ENCODE measurements at regions not wholly inside any gene's neighbourhood (a gene's known extent, or its start where the extent isn't known, plus 50 kb on each side); places are given as distances from the start of the nearest gene placed in this dataset.
"Not testable (repeated sequence)": the region's sequence is repeated elsewhere in the genome, so short reads cannot be mapped to it uniquely, and the experiment has no call there.

- DNase-seq (ENCODE audit: low read depth), result no peak
- TF ChIP-seq CTCF (IDR thresholded peaks at IDR 0.05; ENCODE audit: control insufficient read depth, extremely low read depth, insufficient read depth), result no peak
- H3K4me3 ChIP-seq (ENCODE audit: low read depth, low read length), result no peak overlapping the region
These were observed 239.8 kb upstream of the ZEB2 start for GRCh38 chr2:144759746-144760145.

- DNase-seq (ENCODE audit: low read depth); H3K4me3 ChIP-seq (ENCODE audit: low read depth, low read length): not testable (repeated sequence)
These were observed 238.3 kb upstream of the ZEB2 start for GRCh38 chr2:144758196-144758595.

GRCh38 chr2:144753416-144753815 lies 233.5 kb upstream of the ZEB2 start:
- H3K4me3 ChIP-seq (ENCODE audit: low read depth, low read length), result no peak overlapping the region
- no peak for TF ChIP-seq CTCF (IDR thresholded peaks at IDR 0.05; ENCODE audit: control insufficient read depth, extremely low read depth, insufficient read depth)
- DNase-seq (ENCODE audit: low read depth), result no peak

DNA sequence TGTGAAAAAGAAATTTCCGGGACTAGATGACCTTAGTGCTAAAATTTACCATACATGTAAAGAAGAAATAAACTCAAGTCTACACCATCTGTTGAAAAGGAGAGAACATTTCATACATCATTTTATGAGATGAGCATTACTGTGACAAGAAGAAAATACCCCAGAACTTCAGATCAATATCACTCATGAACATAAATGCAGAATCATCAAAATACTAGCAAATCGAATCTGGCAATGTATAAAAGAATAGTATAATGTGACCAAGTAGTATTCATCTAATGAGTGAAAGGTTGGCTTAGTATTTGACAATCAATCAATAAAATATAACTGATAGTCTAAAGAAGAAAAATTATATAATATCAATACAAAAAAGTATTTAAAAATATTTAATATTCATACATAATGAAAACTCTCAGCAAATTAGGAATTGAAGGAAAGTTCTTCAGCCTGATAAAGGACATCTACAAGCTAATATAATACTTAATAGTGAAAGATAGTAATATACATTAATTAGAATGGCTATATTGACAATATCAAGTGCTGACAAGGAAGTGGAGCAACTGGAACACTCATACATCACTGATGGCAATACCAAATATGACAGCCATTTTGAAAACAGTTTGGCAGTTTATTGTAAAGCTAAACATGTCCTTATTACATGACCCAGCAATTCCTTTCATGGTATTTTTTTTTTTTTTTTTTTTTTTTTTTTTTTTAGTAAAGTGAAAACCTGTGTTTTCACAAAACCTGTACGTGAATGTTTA lies 231.4 kb upstream of the ZEB2 start:
- no peak overlapping the region for H3K4me3 ChIP-seq (ENCODE audit: low read depth, low read length)
- DNase-seq (ENCODE audit: low read depth), result no peak
- no peak for TF ChIP-seq CTCF (IDR thresholded peaks at IDR 0.05; ENCODE audit: control insufficient read depth, extremely low read depth, insufficient read depth)

DNA sequence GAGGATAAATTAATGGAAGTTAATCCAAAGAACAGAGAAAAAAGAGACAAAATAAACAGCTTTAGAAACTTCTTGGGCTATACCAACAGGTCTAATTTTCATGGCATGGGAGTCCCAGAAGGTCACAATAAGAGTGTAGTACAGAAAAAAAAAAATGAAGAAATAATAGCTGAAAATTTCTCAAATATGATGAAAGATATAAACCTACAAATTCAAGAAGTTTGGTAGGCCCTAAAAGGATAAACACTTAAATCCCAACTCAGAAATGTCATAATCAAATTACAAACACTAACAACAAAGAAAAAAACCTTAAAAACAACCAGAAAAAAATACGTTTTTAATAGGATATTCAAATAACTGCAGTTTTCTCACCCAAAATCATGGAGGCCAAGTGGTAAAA lies 229.3 kb upstream of the ZEB2 start:
- H3K4me3 ChIP-seq (ENCODE audit: low read depth, low read length), result no peak overlapping the region
- DNase-seq (ENCODE audit: low read depth), result no peak
- TF ChIP-seq CTCF (IDR thresholded peaks at IDR 0.05; ENCODE audit: control insufficient read depth, extremely low read depth, insufficient read depth), result no peak

GRCh38 chr2:144748443-144748842 lies 228.5 kb upstream of the ZEB2 start:
- H3K4me3 ChIP-seq (ENCODE audit: low read depth, low read length), result no peak overlapping the region
- TF ChIP-seq CTCF (IDR thresholded peaks at IDR 0.05; ENCODE audit: control insufficient read depth, extremely low read depth, insufficient read depth), result no peak
- DNase-seq (ENCODE audit: low read depth), result no peak

DNA sequence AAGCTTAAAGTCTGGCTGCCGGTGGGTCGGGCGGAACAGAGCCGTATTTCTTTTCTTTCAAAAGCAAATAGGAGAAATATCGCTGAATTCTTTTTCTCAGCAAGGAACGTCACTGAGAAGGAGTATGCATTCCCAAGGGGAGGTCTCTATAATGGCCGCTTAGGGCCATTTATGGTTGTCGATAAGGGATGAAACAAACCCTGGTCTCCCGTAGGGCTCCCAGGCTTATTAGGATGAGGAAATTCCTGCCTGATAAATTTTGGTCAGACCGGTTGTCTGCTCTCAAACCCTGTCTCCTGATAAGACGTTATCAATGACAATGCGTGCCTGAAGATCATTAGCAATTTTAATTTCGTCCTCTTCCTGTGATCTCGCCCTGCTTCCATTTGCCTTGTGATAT lies 227.7 kb upstream of the ZEB2 start:
- DNase-seq (ENCODE audit: low read depth), result no peak
- TF ChIP-seq CTCF (IDR thresholded peaks at IDR 0.05; ENCODE audit: control insufficient read depth, extremely low read depth, insufficient read depth), result no peak
- no peak overlapping the region for H3K4me3 ChIP-seq (ENCODE audit: low read depth, low read length)
